GM23338 (cell line): ENCODE measurements at regions not wholly inside any gene's neighbourhood (a gene's known extent, or its start where the extent isn't known, plus 50 kb on each side); places are given as distances from the start of the nearest gene placed in this dataset.
A peak's percentile ranks its signal among the peaks of the same experiment; 100 is the strongest.

Experiments
- ATAC-seq: fragments of 200-7000 bp; cut with Tn5 transposase; 3 replicates; pipeline ENCODE4 v1.9.1; 2020
- DNase-seq: peaks from one replicate; pipeline ENCODE4 v3.0.0-alpha.2; 2015; ENCODE audit warnings: low spot score
- H2AFZ ChIP-seq: fragments of 200-600 bp; sonication (generic); 2 replicates; pipeline ENCODE4 v1.8.0; 2016; ENCODE audit warnings: antibody characterized with exemption, mild to moderate bottlenecking, moderate library complexity
- H3F3A ChIP-seq: fragments of 200-600 bp; sonication (generic); replicated peaks from 2 replicates; pipeline ENCODE4 v1.8.0; 2017; ENCODE audit warnings: antibody characterized with exemption, mixed run types, low read depth
- H3K27ac ChIP-seq: fragments of 200-600 bp; sonication (generic); 2 replicates; pipeline ENCODE4 v1.6.1; 2016; ENCODE audit warnings: low read depth
- H3K27me3 ChIP-seq: fragments of 200-600 bp; sonication (generic); 2 replicates; pipeline ENCODE4 v1.8.0; 2016; ENCODE audit warnings: mild to moderate bottlenecking, mixed run types, moderate library complexity; ENCODE audit not compliant: insufficient read depth
- H3K36me3 ChIP-seq: fragments of 200-600 bp; sonication (generic); 2 replicates; pipeline ENCODE4 v1.8.0; 2016; ENCODE audit warnings: mild to moderate bottlenecking; ENCODE audit not compliant: insufficient read depth
- H3K4me1 ChIP-seq: fragments of 200-600 bp; sonication (generic); 2 replicates; pipeline ENCODE4 v1.8.0; 2016; ENCODE audit warnings: mild to moderate bottlenecking, moderate library complexity; ENCODE audit not compliant: insufficient read depth
- H3K4me2 ChIP-seq: fragments of 200-600 bp; sonication (generic); 2 replicates; pipeline ENCODE4 v1.7.1; 2017; ENCODE audit warnings: mixed run types
- H3K4me3 ChIP-seq: fragments of 200-600 bp; sonication (generic); 2 replicates; pipeline ENCODE4 v1.6.1; 2016; ENCODE audit warnings: mixed run types
- H3K79me2 ChIP-seq: fragments of 200-600 bp; sonication (generic); replicated peaks from 2 replicates; pipeline ENCODE4 v1.8.0; 2017; ENCODE audit warnings: mild to moderate bottlenecking; ENCODE audit not compliant: insufficient read depth
- H3K9me2 ChIP-seq: fragments of 200-600 bp; sonication (generic); 2 replicates; pipeline ENCODE4 v1.8.0; 2017; ENCODE audit not compliant: insufficient read depth
- H4K20me1 ChIP-seq: fragments of 200-600 bp; sonication (generic); replicated peaks from 2 replicates; pipeline ENCODE4 v1.8.0; 2017; ENCODE audit warnings: mild to moderate bottlenecking; ENCODE audit not compliant: insufficient read depth
- H3K27ac Mint-ChIP-seq: 2 replicates; pipeline ENCODE4 v1.8.0; 2020; ENCODE audit warnings: inconsistent platforms, mild to moderate bottlenecking, moderate library complexity, mixed read lengths
- H3K27me3 Mint-ChIP-seq: 3 replicates; pipeline ENCODE4 v1.8.0; 2022; ENCODE audit warnings: low read depth, mild to moderate bottlenecking, moderate library complexity, mixed read lengths, inconsistent platforms; ENCODE audit not compliant: insufficient read depth, poor library complexity
- H3K36me3 Mint-ChIP-seq: 3 replicates; pipeline ENCODE4 v1.8.0; 2021; ENCODE audit warnings: low read depth, mild to moderate bottlenecking, inconsistent platforms, moderate library complexity, mixed read lengths
- H3K4me1 Mint-ChIP-seq: 3 replicates; pipeline ENCODE4 v1.8.0; 2020; ENCODE audit warnings: mild to moderate bottlenecking, inconsistent platforms, mixed read lengths
- H3K4me3 Mint-ChIP-seq: 3 replicates; pipeline ENCODE4 v1.8.0; 2021; ENCODE audit warnings: moderate library complexity, mild to moderate bottlenecking, inconsistent platforms, mixed read lengths
- H3K9me3 Mint-ChIP-seq: 3 replicates; pipeline ENCODE4 v1.8.0; 2020; ENCODE audit warnings: moderate library complexity, mild to moderate bottlenecking, inconsistent platforms, mixed read lengths
- CREB1 ChIP-seq: fragments of 250-450 bp; sonication (Bioruptor Pico); IDR thresholded peaks from 2 replicates; pipeline ENCODE4 v1.5.0; 2020; ENCODE audit warnings: low read depth, mild to moderate bottlenecking, moderate library complexity
- EZH2 ChIP-seq: fragments of 200-600 bp; sonication (generic); IDR thresholded peaks from one replicate; pipeline ENCODE4 v1.8.0; 2017; ENCODE audit warnings: antibody characterized with exemption, mild to moderate bottlenecking, low read depth; ENCODE audit not compliant: unreplicated experiment
- EZH2phosphoT487 ChIP-seq: fragments of 200-600 bp; sonication (generic); IDR thresholded peaks from one replicate; pipeline ENCODE4 v1.8.1; 2018; ENCODE audit warnings: antibody characterized with exemption; ENCODE audit not compliant: unreplicated experiment
- NANOG ChIP-seq: IDR thresholded peaks from 2 replicates; pipeline ENCODE4 v1.6.1; 2016; ENCODE audit warnings: antibody characterized with exemption, borderline replicate concordance
- POLR2AphosphoS5 ChIP-seq: IDR thresholded peaks from 2 replicates; pipeline ENCODE4 v1.6.1; 2016; ENCODE audit warnings: antibody characterized with exemption, low read depth
- STAT1 ChIP-seq: IDR thresholded peaks from one replicate; pipeline ENCODE4 v1.6.1; 2016; ENCODE audit warnings: antibody characterized with exemption; ENCODE audit not compliant: unreplicated experiment
- ZNF114 ChIP-seq: fragments of 250-450 bp; sonication (Bioruptor Pico); IDR thresholded peaks from 2 replicates; pipeline ENCODE4 v1.5.0; 2020; ENCODE audit warnings: mild to moderate bottlenecking, moderate library complexity
- ZNF331 ChIP-seq: fragments of 250-450 bp; sonication (Bioruptor Pico); IDR thresholded peaks from 2 replicates; pipeline ENCODE4 v1.5.0; 2020; ENCODE audit warnings: low read depth, mild to moderate bottlenecking, moderate library complexity
- TF ChIP-seq, protein P1 (sequence below): IDR thresholded peaks from 2 replicates; pipeline ENCODE4 v1.6.1; 2016; ENCODE audit warnings: antibody characterized with exemption
- TF ChIP-seq, protein P2 (sequence below): IDR thresholded peaks from one replicate; pipeline ENCODE4 v1.6.1; 2018; ENCODE audit warnings: antibody characterized with exemption; ENCODE audit not compliant: unreplicated experiment
- TF ChIP-seq, protein P3 (sequence below): fragments of 250-450 bp; sonication (Bioruptor Pico); IDR thresholded peaks from 2 replicates; pipeline ENCODE4 v1.5.0; 2020; ENCODE audit warnings: mild to moderate bottlenecking, moderate library complexity

DNA sequence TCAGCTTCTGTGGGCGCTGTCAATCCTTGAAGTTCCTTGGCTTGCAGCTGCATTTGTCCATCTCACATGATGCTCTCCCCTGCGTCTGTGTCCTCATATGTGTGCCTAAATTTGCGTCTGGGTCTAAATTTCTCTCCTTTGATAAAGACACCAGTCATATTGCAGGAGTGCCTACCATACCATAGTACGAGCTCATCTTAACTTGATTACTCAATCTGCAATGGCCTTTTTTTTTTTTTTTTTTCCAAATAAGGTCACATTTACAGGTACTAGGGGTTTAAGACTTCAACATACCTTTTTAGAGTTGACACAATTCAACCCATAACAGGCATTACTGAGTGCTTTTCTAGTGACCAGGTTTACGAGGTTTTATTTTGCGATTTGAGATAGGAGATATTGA, 233.3 kb upstream of the TBX3 start (continued):
- TF ChIP-seq ZNF114 (CRISPR knock-in tag) (no peak), NANOG (no peak)
- TF ChIP-seq, protein P1, sequence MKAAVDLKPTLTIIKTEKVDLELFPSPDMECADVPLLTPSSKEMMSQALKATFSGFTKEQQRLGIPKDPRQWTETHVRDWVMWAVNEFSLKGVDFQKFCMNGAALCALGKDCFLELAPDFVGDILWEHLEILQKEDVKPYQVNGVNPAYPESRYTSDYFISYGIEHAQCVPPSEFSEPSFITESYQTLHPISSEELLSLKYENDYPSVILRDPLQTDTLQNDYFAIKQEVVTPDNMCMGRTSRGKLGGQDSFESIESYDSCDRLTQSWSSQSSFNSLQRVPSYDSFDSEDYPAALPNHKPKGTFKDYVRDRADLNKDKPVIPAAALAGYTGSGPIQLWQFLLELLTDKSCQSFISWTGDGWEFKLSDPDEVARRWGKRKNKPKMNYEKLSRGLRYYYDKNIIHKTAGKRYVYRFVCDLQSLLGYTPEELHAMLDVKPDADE = no peak

DNA sequence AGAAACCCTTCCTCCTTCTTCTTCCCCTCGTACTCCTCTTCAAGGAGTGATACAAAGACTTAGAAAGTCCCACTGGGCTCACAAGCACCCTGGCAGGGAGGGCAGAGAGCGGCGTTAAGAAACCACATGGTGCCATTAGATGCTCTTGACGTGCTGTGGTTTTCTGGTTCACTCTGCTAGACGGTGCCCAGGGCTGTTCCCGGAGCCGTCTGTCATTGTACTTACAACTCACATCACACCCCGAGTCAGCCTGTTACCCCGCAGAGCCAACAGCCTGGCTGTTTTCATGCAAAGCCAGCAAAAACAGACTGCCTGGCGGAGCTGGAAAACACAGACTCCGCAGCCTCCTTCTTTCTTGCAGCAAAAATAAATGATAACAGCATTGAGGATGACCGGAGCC, 232.6 kb upstream of the TBX3 start:
- no peaks in the 10 kb centered on the region for H3K27me3 ChIP-seq
- H3K79me2 ChIP-seq = no peaks in the 10 kb centered on the region
- no peaks in the 10 kb centered on the region for H3K36me3 ChIP-seq
- no peak for DNase-seq
- no peaks in the 10 kb centered on the region for H4K20me1 ChIP-seq
- peak; percentile 32; the same call in 1 of the 3 replicates for ATAC-seq
- peak overlapping the region; percentile 43; the same call in 1 of the 2 replicates for H2AFZ ChIP-seq
- H3K9me2 ChIP-seq = no peaks in the 10 kb centered on the region
- H3K4me1 Mint-ChIP-seq = no peaks in the 10 kb centered on the region; the same call in 1 of the 3 replicates
- no peak overlapping the region for H3K4me3 ChIP-seq
- H3K36me3 Mint-ChIP-seq = no peaks in the 10 kb centered on the region
- no peak overlapping the region for H3K27ac Mint-ChIP-seq
- H3K27ac ChIP-seq = no peak overlapping the region
- no peak for TF ChIP-seq ZNF114 (CRISPR knock-in tag)
- no peak for TF ChIP-seq ZNF331 (CRISPR knock-in tag)
- no peak for TF ChIP-seq CREB1
- no peak for TF ChIP-seq STAT1
- no peak for TF ChIP-seq NANOG
- TF ChIP-seq, protein P2, sequence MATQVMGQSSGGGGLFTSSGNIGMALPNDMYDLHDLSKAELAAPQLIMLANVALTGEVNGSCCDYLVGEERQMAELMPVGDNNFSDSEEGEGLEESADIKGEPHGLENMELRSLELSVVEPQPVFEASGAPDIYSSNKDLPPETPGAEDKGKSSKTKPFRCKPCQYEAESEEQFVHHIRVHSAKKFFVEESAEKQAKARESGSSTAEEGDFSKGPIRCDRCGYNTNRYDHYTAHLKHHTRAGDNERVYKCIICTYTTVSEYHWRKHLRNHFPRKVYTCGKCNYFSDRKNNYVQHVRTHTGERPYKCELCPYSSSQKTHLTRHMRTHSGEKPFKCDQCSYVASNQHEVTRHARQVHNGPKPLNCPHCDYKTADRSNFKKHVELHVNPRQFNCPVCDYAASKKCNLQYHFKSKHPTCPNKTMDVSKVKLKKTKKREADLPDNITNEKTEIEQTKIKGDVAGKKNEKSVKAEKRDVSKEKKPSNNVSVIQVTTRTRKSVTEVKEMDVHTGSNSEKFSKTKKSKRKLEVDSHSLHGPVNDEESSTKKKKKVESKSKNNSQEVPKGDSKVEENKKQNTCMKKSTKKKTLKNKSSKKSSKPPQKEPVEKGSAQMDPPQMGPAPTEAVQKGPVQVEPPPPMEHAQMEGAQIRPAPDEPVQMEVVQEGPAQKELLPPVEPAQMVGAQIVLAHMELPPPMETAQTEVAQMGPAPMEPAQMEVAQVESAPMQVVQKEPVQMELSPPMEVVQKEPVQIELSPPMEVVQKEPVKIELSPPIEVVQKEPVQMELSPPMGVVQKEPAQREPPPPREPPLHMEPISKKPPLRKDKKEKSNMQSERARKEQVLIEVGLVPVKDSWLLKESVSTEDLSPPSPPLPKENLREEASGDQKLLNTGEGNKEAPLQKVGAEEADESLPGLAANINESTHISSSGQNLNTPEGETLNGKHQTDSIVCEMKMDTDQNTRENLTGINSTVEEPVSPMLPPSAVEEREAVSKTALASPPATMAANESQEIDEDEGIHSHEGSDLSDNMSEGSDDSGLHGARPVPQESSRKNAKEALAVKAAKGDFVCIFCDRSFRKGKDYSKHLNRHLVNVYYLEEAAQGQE = no peak
- no peak for TF ChIP-seq EZH2
- no peak for TF ChIP-seq EZH2phosphoT487
- no peak for TF ChIP-seq POLR2AphosphoS5
- H3K4me2 ChIP-seq = no peak overlapping the region
- H3F3A ChIP-seq = no peaks in the 10 kb centered on the region
- H3K9me3 Mint-ChIP-seq = no peaks in the 10 kb centered on the region
- no peaks in the 10 kb centered on the region for H3K27me3 Mint-ChIP-seq
- no peaks in the 10 kb centered on the region for H3K4me1 ChIP-seq
- no peak overlapping the region for H3K4me3 Mint-ChIP-seq

DNA sequence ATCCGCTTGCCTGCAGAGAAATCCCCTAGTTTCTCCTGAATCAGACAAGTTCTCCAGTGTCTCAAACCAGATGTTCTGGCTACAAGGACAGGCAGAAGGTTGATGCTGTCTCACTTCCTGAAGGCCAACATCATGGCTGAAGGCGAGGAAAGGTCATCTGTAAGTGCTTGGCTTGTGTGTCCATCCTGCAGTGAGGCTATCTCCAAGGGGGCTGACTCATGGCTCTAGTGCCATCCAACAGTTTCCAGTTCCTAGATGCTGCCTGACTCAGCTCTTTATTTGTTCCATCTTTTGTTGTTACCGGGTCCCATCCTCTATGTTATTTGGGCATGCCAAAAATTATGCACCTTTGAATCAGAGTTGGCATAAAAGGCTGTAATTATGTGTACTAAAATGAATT, 232.1 kb upstream of the TBX3 start:
- Histone ChIP-seq H3K36me3 (no peaks in the 10 kb centered on the region), H3K4me3 (no peak overlapping the region), H3F3A (no peaks in the 10 kb centered on the region), H3K4me1 (no peaks in the 10 kb centered on the region), H3K27ac (no peak overlapping the region), H3K9me2 (no peaks in the 10 kb centered on the region), H3K79me2 (no peaks in the 10 kb centered on the region), H4K20me1 (no peaks in the 10 kb centered on the region), H3K4me2 (no peak overlapping the region), H3K27me3 (no peaks in the 10 kb centered on the region), H2AFZ (no peak overlapping the region)
- Mint-ChIP-seq H3K36me3 (no peaks in the 10 kb centered on the region), H3K4me1 (no peaks in the 10 kb centered on the region; the same call in 1 of the 3 replicates), H3K27ac (no peak overlapping the region), H3K4me3 (no peak overlapping the region), H3K9me3 (no peaks in the 10 kb centered on the region), H3K27me3 (no peaks in the 10 kb centered on the region)
- no peak for ATAC-seq
- DNase-seq = no peak
- TF ChIP-seq ZNF331 (CRISPR knock-in tag) (no peak), POLR2AphosphoS5 (no peak), EZH2 (no peak)
- TF ChIP-seq, protein P3, sequence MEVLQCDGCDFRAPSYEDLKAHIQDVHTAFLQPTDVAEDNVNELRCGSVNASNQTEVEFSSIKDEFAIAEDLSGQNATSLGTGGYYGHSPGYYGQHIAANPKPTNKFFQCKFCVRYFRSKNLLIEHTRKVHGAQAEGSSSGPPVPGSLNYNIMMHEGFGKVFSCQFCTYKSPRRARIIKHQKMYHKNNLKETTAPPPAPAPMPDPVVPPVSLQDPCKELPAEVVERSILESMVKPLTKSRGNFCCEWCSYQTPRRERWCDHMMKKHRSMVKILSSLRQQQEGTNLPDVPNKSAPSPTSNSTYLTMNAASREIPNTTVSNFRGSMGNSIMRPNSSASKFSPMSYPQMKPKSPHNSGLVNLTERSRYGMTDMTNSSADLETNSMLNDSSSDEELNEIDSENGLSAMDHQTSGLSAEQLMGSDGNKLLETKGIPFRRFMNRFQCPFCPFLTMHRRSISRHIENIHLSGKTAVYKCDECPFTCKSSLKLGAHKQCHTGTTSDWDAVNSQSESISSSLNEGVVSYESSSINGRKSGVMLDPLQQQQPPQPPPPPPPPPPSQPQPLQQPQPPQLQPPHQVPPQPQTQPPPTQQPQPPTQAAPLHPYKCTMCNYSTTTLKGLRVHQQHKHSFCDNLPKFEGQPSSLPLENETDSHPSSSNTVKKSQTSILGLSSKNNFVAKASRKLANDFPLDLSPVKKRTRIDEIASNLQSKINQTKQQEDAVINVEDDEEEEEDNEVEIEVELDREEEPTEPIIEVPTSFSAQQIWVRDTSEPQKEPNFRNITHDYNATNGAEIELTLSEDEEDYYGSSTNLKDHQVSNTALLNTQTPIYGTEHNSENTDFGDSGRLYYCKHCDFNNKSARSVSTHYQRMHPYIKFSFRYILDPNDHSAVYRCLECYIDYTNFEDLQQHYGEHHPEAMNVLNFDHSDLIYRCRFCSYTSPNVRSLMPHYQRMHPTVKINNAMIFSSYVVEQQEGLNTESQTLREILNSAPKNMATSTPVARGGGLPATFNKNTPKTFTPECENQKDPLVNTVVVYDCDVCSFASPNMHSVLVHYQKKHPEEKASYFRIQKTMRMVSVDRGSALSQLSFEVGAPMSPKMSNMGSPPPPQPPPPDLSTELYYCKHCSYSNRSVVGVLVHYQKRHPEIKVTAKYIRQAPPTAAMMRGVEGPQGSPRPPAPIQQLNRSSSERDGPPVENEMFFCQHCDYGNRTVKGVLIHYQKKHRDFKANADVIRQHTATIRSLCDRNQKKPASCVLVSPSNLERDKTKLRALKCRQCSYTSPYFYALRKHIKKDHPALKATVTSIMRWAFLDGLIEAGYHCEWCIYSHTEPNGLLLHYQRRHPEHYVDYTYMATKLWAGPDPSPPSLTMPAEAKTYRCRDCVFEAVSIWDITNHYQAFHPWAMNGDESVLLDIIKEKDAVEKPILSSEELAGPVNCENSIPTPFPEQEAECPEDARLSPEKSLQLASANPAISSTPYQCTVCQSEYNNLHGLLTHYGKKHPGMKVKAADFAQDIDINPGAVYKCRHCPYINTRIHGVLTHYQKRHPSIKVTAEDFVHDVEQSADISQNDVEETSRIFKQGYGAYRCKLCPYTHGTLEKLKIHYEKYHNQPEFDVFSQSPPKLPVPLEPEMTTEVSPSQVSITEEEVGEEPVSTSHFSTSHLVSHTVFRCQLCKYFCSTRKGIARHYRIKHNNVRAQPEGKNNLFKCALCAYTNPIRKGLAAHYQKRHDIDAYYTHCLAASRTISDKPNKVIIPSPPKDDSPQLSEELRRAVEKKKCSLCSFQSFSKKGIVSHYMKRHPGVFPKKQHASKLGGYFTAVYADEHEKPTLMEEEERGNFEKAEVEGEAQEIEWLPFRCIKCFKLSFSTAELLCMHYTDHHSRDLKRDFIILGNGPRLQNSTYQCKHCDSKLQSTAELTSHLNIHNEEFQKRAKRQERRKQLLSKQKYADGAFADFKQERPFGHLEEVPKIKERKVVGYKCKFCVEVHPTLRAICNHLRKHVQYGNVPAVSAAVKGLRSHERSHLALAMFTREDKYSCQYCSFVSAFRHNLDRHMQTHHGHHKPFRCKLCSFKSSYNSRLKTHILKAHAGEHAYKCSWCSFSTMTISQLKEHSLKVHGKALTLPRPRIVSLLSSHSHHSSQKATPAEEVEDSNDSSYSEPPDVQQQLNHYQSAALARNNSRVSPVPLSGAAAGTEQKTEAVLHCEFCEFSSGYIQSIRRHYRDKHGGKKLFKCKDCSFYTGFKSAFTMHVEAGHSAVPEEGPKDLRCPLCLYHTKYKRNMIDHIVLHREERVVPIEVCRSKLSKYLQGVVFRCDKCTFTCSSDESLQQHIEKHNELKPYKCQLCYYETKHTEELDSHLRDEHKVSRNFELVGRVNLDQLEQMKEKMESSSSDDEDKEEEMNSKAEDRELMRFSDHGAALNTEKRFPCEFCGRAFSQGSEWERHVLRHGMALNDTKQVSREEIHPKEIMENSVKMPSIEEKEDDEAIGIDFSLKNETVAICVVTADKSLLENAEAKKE = no peak
